DND-41 (cell line): ENCODE measurements at regions not wholly inside any gene's neighbourhood (a gene's known extent, or its start where the extent isn't known, plus 50 kb on each side); places are given as distances from the start of the nearest gene placed in this dataset.

ENCODE experiments used
- CTCF ChIP-seq: IDR thresholded peaks from 2 replicates; pipeline ENCODE4 v1.5.1; 2012; ENCODE audit warnings: borderline replicate concordance, low read length, moderate library complexity, mild to moderate bottlenecking; ENCODE audit not compliant: poor library complexity, severe bottlenecking; ENCODE audit errors: extremely low read depth
- EZH2 ChIP-seq: IDR thresholded peaks from 3 replicates; pipeline ENCODE4 v1.6.1; 2012; ENCODE audit warnings: borderline replicate concordance, low read depth, mild to moderate bottlenecking, moderate library complexity, low read length, inconsistent platforms; ENCODE audit not compliant: severe bottlenecking

- no peak for TF ChIP-seq CTCF
- TF ChIP-seq EZH2 = no peak
These were observed 154.1 kb downstream of the PCSK1 start for GRCh38 chr5:96278981-96279380.
